H1 (cell line): ENCODE measurements at regions not wholly inside any gene's neighbourhood (a gene's known extent, or its start where the extent isn't known, plus 50 kb on each side); places are given as distances from the start of the nearest gene placed in this dataset.
A peak's percentile ranks its signal among the peaks of the same experiment; 100 is the strongest.

Source experiments
- CTCF ChIA-PET: fragments of 300-600 bp; sonication (Branson Sonifier 250); formaldehyde crosslinking; loops from one replicate; lab custom pipeline; 2021; ENCODE audit not compliant: partially characterized antibody; lab: Charles Lee
- POLR2A ChIA-PET: fragments of 300-600 bp; sonication (Branson Sonifier 250); formaldehyde crosslinking; loops from one replicate; lab custom pipeline; 2021; ENCODE audit warnings: inconsistent platforms; ENCODE audit not compliant: partially characterized antibody; lab: Charles Lee
- DNase-seq, 2 experiments: peaks; one replicate each; pipeline versions ENCODE4 v3.0.0 to v3.0.0-alpha.2; 2010 to 2022; ENCODE audit warnings: low spot score in 2 of 2, low read depth in 1 of 2, mixed read lengths in 1 of 2
- FAIRE-seq: peaks from 2 replicates; lab custom pipeline; 2011; peaks lifted over from hg19 to GRCh38; lab: Jason Lieb, UNC
- H2AFZ ChIP-seq: 2 replicates; pipeline ENCODE4 v1.8.1; 2012; ENCODE audit warnings: low read length, inconsistent platforms
- H2AK5ac ChIP-seq: 2 replicates; pipeline ENCODE4 v1.6.1; 2013; ENCODE audit warnings: low read depth, low read length
- H2BK120ac ChIP-seq: replicated peaks from 2 replicates; pipeline ENCODE3; 2013; ENCODE audit warnings: low read depth, low read length, inconsistent platforms
- H2BK12ac ChIP-seq: 2 replicates; pipeline ENCODE4 v1.6.1; 2013; ENCODE audit warnings: low read depth, low read length
- H2BK15ac ChIP-seq: 2 replicates; pipeline ENCODE4 v1.6.1; 2013; ENCODE audit warnings: low read length
- H2BK20ac ChIP-seq: 2 replicates; pipeline ENCODE4 v1.6.1; 2013; ENCODE audit warnings: low read length
- H2BK5ac ChIP-seq: 2 replicates; pipeline ENCODE4 v1.6.1; 2013; ENCODE audit warnings: low read depth, low read length
- H3K14ac ChIP-seq: 2 replicates; pipeline ENCODE4 v1.6.1; 2013; ENCODE audit warnings: inconsistent platforms; ENCODE audit not compliant: insufficient read length
- H3K18ac ChIP-seq: 2 replicates; pipeline ENCODE4 v1.6.1; 2013; ENCODE audit warnings: low read length; ENCODE audit errors: extremely low read depth
- H3K23ac ChIP-seq: 2 replicates; pipeline ENCODE4 v1.6.1; 2013; ENCODE audit warnings: inconsistent platforms; ENCODE audit not compliant: insufficient read length
- H3K23me2 ChIP-seq: 2 replicates; pipeline ENCODE4 v1.6.1; 2013; ENCODE audit warnings: low read depth, low read length
- H3K27ac ChIP-seq: 2 replicates; pipeline ENCODE4 v1.6.1; 2011; ENCODE audit warnings: low read depth, low read length, inconsistent platforms
- H3K27me3 ChIP-seq, 4 experiments: replicated peaks in 1 of 4; 1 replicate in 1 of 4; 2 replicates in 3 of 4; pipeline versions ENCODE4 v1.6.1 to v1.8.1; 2011 to 2013; ENCODE audit warnings: low read length in 3 of 4, mild to moderate bottlenecking in 3 of 4, inconsistent platforms in 2 of 4, mixed read lengths in 2 of 4, moderate library complexity in 1 of 4; ENCODE audit not compliant: control insufficient read depth in 3 of 4, insufficient read depth in 3 of 4; ENCODE audit errors: extremely low read depth in 1 of 4
- H3K36me3 ChIP-seq, 4 experiments: 2 replicates each; pipeline versions ENCODE4 v1.6.1 to v1.8.1; 2011 to 2013; ENCODE audit warnings: mild to moderate bottlenecking in 4 of 4, low read length in 3 of 4, moderate library complexity in 2 of 4, control low read depth in 1 of 4, inconsistent platforms in 1 of 4; ENCODE audit not compliant: insufficient read depth in 4 of 4, control insufficient read depth in 2 of 4
- H3K4ac ChIP-seq: replicated peaks from 2 replicates; pipeline ENCODE3; 2013; ENCODE audit warnings: low read length, low read depth, mixed read lengths, inconsistent platforms; ENCODE audit not compliant: insufficient read length
- H3K4me1 ChIP-seq, 4 experiments: replicated peaks in 1 of 4; 1 replicate in 1 of 4; 2 replicates in 3 of 4; pipeline versions ENCODE4 v1.6.1 to v1.8.1; 2011 to 2013; ENCODE audit warnings: low read length in 3 of 4, inconsistent platforms in 2 of 4, mixed read lengths in 1 of 4; ENCODE audit not compliant: insufficient read depth in 4 of 4, control insufficient read depth in 3 of 4
- H3K4me2 ChIP-seq, 2 experiments: 2 replicates each; pipeline versions ENCODE4 v1.6.1 to v1.8.1; 2011 to 2013; ENCODE audit warnings: low read depth in 2 of 2, low read length in 2 of 2, control low read depth in 1 of 2, inconsistent platforms in 1 of 2, mild to moderate bottlenecking in 1 of 2; ENCODE audit not compliant: insufficient read depth in 1 of 2
- H3K4me3 ChIP-seq, 4 experiments: fragments of 200-600, 300-600 bp in 1 of 4; sonication (generic), shearing (Covaris generic), sonication (Bioruptor Twin) in 1 of 4; 2 replicates each; pipeline versions ENCODE4 v1.5.1 to v1.8.1; 2011 to 2016; ENCODE audit warnings: low read length in 4 of 4, low read depth in 3 of 4, control low read depth in 2 of 4, inconsistent platforms in 2 of 4, mild to moderate bottlenecking in 2 of 4, mixed read lengths in 1 of 4, moderate library complexity in 1 of 4; ENCODE audit not compliant: insufficient read depth in 2 of 4; ENCODE audit errors: extremely low read depth in 1 of 4
- H3K56ac ChIP-seq: replicated peaks from 2 replicates; pipeline ENCODE3; 2013; ENCODE audit warnings: low read depth, mild to moderate bottlenecking, mixed read lengths, low read length, inconsistent platforms; ENCODE audit not compliant: insufficient read length
- H3K79me1 ChIP-seq: 2 replicates; pipeline ENCODE4 v1.6.1; 2013; ENCODE audit warnings: low read depth, low read length, control low read depth
- H3K79me2 ChIP-seq, 2 experiments: 2 replicates each; pipeline versions ENCODE4 v1.6.1 to v1.8.1; 2012 to 2013; ENCODE audit warnings: low read length in 2 of 2, mild to moderate bottlenecking in 2 of 2, inconsistent platforms in 1 of 2; ENCODE audit not compliant: insufficient read depth in 2 of 2, control insufficient read depth in 1 of 2
- H3K9ac ChIP-seq, 4 experiments: replicated peaks in 1 of 4; 1 replicate in 1 of 4; 2 replicates in 3 of 4; pipeline versions ENCODE4 v1.6.1 to v1.8.1; 2011 to 2013; ENCODE audit warnings: low read depth in 3 of 4, low read length in 3 of 4, control low read depth in 2 of 4, mild to moderate bottlenecking in 2 of 4, moderate library complexity in 2 of 4, inconsistent platforms in 1 of 4; ENCODE audit errors: extremely low read depth in 1 of 4
- H3K9me3 ChIP-seq, 2 experiments: 2 replicates each; pipeline versions ENCODE4 v1.6.1 to v1.8.1; 2012 to 2013; ENCODE audit warnings: mild to moderate bottlenecking in 2 of 2, moderate library complexity in 2 of 2, control low read depth in 1 of 2, inconsistent platforms in 1 of 2, low read depth in 1 of 2, low read length in 1 of 2, mixed read lengths in 1 of 2; ENCODE audit not compliant: insufficient read depth in 2 of 2
- H4K20me1 ChIP-seq, 2 experiments: replicated peaks in 1 of 2; 2 replicates each; pipeline versions ENCODE3 to v1.8.1; 2011 to 2013; ENCODE audit warnings: inconsistent platforms in 2 of 2, low read length in 2 of 2, mild to moderate bottlenecking in 1 of 2; ENCODE audit not compliant: insufficient read depth in 2 of 2, control insufficient read depth in 1 of 2
- H4K5ac ChIP-seq: 2 replicates; pipeline ENCODE4 v1.6.1; 2013; ENCODE audit warnings: low read length, low read depth, mixed read lengths, inconsistent platforms; ENCODE audit not compliant: insufficient read length
- H4K8ac ChIP-seq: 2 replicates; pipeline ENCODE4 v1.8.0; 2013; ENCODE audit warnings: mild to moderate bottlenecking, moderate library complexity, low read length, inconsistent platforms; ENCODE audit not compliant: insufficient read depth; ENCODE audit errors: extremely low read depth
- H4K91ac ChIP-seq: replicated peaks from 2 replicates; pipeline ENCODE3; 2013; ENCODE audit warnings: low read length, mixed read lengths, inconsistent platforms; ENCODE audit not compliant: insufficient read length
- ASH2L ChIP-seq: fragments of 200-600, 300-600 bp; sonication (generic); IDR thresholded peaks from one replicate; pipeline ENCODE4 v1.7.1; 2017; ENCODE audit warnings: low read length
- EP300 ChIP-seq, 2 experiments: IDR thresholded peaks; 1 replicate in 1 of 2; 2 replicates in 1 of 2; pipeline ENCODE4 v1.6.1; 2011 to 2012; ENCODE audit warnings: low read depth in 2 of 2, low read length in 2 of 2, mild to moderate bottlenecking in 2 of 2, borderline replicate concordance in 1 of 2, inconsistent platforms in 1 of 2, moderate library complexity in 1 of 2
- JUN ChIP-seq: IDR thresholded peaks from 2 replicates; pipeline ENCODE4 v1.6.1; 2011; ENCODE audit warnings: low read depth, mild to moderate bottlenecking, improper control_type of control experiment, low read length
- KDM5A ChIP-seq: fragments of 200-600 bp; IDR thresholded peaks from 2 replicates; pipeline ENCODE4 v1.7.1; 2012; ENCODE audit warnings: mild to moderate bottlenecking, low read length, inconsistent platforms, mixed read lengths
- NANOG ChIP-seq: IDR thresholded peaks from 2 replicates; pipeline ENCODE4 v1.6.1; 2011; ENCODE audit warnings: low read length, low read depth, mild to moderate bottlenecking, inconsistent platforms; ENCODE audit not compliant: insufficient read depth, poor library complexity, severe bottlenecking
- NRF1 ChIP-seq: IDR thresholded peaks from 2 replicates; pipeline ENCODE4 v1.6.1; 2011; ENCODE audit warnings: mild to moderate bottlenecking, low read depth, low read length, improper control_type of control experiment
- POLR2A ChIP-seq, 2 experiments: IDR thresholded peaks; 1 replicate in 1 of 2; 2 replicates in 1 of 2; pipeline ENCODE4 v1.6.1; 2011; ENCODE audit warnings: low read depth in 2 of 2, low read length in 2 of 2, mild to moderate bottlenecking in 2 of 2; ENCODE audit errors: control extremely low read depth in 1 of 2
- RAD21 ChIP-seq, 2 experiments: IDR thresholded peaks in 1 of 2; conservative IDR thresholded peaks in 1 of 2; 2 replicates each; pipeline ENCODE4 v1.6.1; 2011; ENCODE audit warnings: low read depth in 2 of 2, low read length in 2 of 2, improper control_type of control experiment in 1 of 2, inconsistent platforms in 1 of 2, mild to moderate bottlenecking in 1 of 2, moderate library complexity in 1 of 2
- RFX5 ChIP-seq: IDR thresholded peaks from 2 replicates; pipeline ENCODE4 v1.6.1; 2011; ENCODE audit warnings: low read depth, low read length, improper control_type of control experiment, borderline replicate concordance
- SP2 ChIP-seq: IDR thresholded peaks from 2 replicates; pipeline ENCODE4 v1.6.1; 2012; ENCODE audit warnings: mild to moderate bottlenecking, low read length, inconsistent platforms
- SUZ12 ChIP-seq: fragments of 200-600 bp; sonication (generic); IDR thresholded peaks from 2 replicates; pipeline ENCODE4 v1.6.1; 2012; ENCODE audit warnings: mild to moderate bottlenecking, inconsistent platforms, low read length, moderate library complexity, mixed read lengths
- WGBS, 2 experiments: shearing (Covaris generic) in 1 of 2; methylation state at CpG; one replicate each; pipeline versions ENCODE4 v1.1.6 to v1.1.7; 2013 to 2015; ENCODE audit warnings: low lambda C conversion rate in 2 of 2, mixed read lengths in 2 of 2, inconsistent platforms in 1 of 2, low coverage in 1 of 2, missing lambda C conversion rate in 1 of 2; ENCODE audit not compliant: insufficient replicate concordance in 2 of 2, insufficient coverage in 1 of 2, insufficient read length in 1 of 2; ENCODE audit errors: extremely low coverage in 1 of 2, missing lambda C conversion rate in 1 of 2; 5-methylcytosine and 5-hydroxymethylcytosine counted together
- TF ChIP-seq, protein P1 (sequence below), 3 experiments: IDR thresholded peaks; 1 replicate in 2 of 3; 2 replicates in 1 of 3; pipeline versions ENCODE4 v1.5.1 to v1.6.1; 2011; ENCODE audit warnings: low read length in 3 of 3, mild to moderate bottlenecking in 3 of 3, inconsistent platforms in 2 of 3, low read depth in 1 of 3, moderate library complexity in 1 of 3; ENCODE audit not compliant: insufficient read depth in 1 of 3; ENCODE audit errors: control extremely low read depth in 1 of 3

GRCh38 chr1:29959356-29959755 is 723.0 kb downstream of the PTPRU start:
- Histone ChIP-seq H3K4me1 (peaks cover 0 to 5% (median 0%) of the 10 kb centered on the region in 4 experiments; a peak in 3 of 7 replicates), H3K79me1 (no peaks in the 10 kb centered on the region), H3K9ac (no peak overlapping the region), H4K8ac (no peak overlapping the region), H3K56ac (no peak overlapping the region), H3K36me3 (no peaks in the 10 kb centered on the region), H3K4me3 (no peak overlapping the region), H3K4ac (no peak overlapping the region), H2BK15ac (no peak overlapping the region), H3K4me2 (no peak overlapping the region), H3K23ac (no peak overlapping the region), H3K27me3 (no peaks in the 10 kb centered on the region; a peak in 1 of 7 replicates), H2BK5ac (no peak overlapping the region), H4K91ac (peak overlapping the region; percentile 47), H2AFZ (no peak overlapping the region), H4K20me1 (no peaks in the 10 kb centered on the region), H3K9me3 (no peaks in the 10 kb centered on the region), H3K23me2 (no peaks in the 10 kb centered on the region), H3K79me2 (no peaks in the 10 kb centered on the region), H3K14ac (no peak overlapping the region), H2AK5ac (peak overlapping the region; percentile 76; the same call in 1 of the 2 replicates), H2BK120ac (no peak overlapping the region), H2BK12ac (0 out of 2 replicates have a peak overlapping the region, but pooled peaks have one; percentile 5), H3K27ac (no peak overlapping the region), H3K18ac (no peak overlapping the region), H4K5ac (no peak overlapping the region), H2BK20ac (no peak overlapping the region)
- WGBS, 2 experiments: 86% methylated on average over 4 of the region's 4 CpGs; no CpG with 5 or more reads in 1 of the 2 experiments
- no peak for FAIRE-seq
- CTCF ChIA-PET: interaction anchor here (1.2 kb wide), 1 partner anchor 111 kb away, joined by 3 read pairs; no protein-coding TSS in a partner anchor
- no peak for DNase-seq
- POLR2A ChIA-PET: no interaction called here
- no peak for TF ChIP-seq JUN
- TF ChIP-seq EP300 (IDR thresholded peaks at IDR 0.05; ENCODE audit: borderline replicate concordance in 1 of 2, low read depth in 2 of 2, low read length in 2 of 2): no peak
- TF ChIP-seq POLR2A (IDR thresholded peaks at IDR 0.05; ENCODE audit: control extremely low read depth in 1 of 2, low read depth in 2 of 2, low read length in 2 of 2): no peak
- no peak for TF ChIP-seq NANOG
- TF ChIP-seq RFX5: no peak
- no peak for TF ChIP-seq KDM5A
- no peak for TF ChIP-seq NRF1
- TF ChIP-seq ASH2L: no peak
- no peak for TF ChIP-seq RAD21 (IDR thresholded peaks at IDR 0.05 in 1 of 2, conservative IDR thresholded peaks at IDR 0.05 in 1 of 2; ENCODE audit: low read depth in 2 of 2, low read length in 2 of 2)
- TF ChIP-seq SUZ12: no peak
- TF ChIP-seq, protein P1, sequence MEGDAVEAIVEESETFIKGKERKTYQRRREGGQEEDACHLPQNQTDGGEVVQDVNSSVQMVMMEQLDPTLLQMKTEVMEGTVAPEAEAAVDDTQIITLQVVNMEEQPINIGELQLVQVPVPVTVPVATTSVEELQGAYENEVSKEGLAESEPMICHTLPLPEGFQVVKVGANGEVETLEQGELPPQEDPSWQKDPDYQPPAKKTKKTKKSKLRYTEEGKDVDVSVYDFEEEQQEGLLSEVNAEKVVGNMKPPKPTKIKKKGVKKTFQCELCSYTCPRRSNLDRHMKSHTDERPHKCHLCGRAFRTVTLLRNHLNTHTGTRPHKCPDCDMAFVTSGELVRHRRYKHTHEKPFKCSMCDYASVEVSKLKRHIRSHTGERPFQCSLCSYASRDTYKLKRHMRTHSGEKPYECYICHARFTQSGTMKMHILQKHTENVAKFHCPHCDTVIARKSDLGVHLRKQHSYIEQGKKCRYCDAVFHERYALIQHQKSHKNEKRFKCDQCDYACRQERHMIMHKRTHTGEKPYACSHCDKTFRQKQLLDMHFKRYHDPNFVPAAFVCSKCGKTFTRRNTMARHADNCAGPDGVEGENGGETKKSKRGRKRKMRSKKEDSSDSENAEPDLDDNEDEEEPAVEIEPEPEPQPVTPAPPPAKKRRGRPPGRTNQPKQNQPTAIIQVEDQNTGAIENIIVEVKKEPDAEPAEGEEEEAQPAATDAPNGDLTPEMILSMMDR (IDR thresholded peaks at IDR 0.05; ENCODE audit: control extremely low read depth in 1 of 3, insufficient read depth in 1 of 3, low read depth in 1 of 3, low read length in 3 of 3): no peak
- no peak for TF ChIP-seq SP2
